HL-60 (cell line): ENCODE measurements at regions not wholly inside any gene's neighbourhood (a gene's known extent, or its start where the extent isn't known, plus 50 kb on each side); places are given as distances from the start of the nearest gene placed in this dataset.

Experiments
- DNase-seq, 2 experiments: peaks; one replicate each; pipeline ENCODE4 v3.0.0-alpha.2; 2010 to 2020; ENCODE audit warnings: low read depth in 1 of 2, low spot score in 1 of 2
- H3K27ac ChIP-seq: fragments of 250-450 bp; sonication (Bioruptor Pico); replicated peaks from 2 replicates; pipeline ENCODE4 v1.5.1; 2020; ENCODE audit warnings: mild to moderate bottlenecking, moderate library complexity
- H3K27me3 ChIP-seq: fragments of 250-450 bp; sonication (Bioruptor Pico); 2 replicates; pipeline ENCODE4 v1.5.1; 2021; ENCODE audit warnings: mild to moderate bottlenecking, moderate library complexity; ENCODE audit not compliant: insufficient read depth, poor library complexity, severe bottlenecking
- H3K4me3 ChIP-seq: replicated peaks from 2 replicates; pipeline ENCODE4 v1.5.1; 2011; ENCODE audit warnings: mild to moderate bottlenecking, control low read depth, low read length; ENCODE audit not compliant: insufficient read depth
- CTCF ChIP-seq: IDR thresholded peaks from one replicate; pipeline ENCODE4 v1.5.1; 2011; ENCODE audit warnings: low read length, control low read depth, inconsistent platforms; ENCODE audit not compliant: insufficient read depth
- GABPA ChIP-seq: IDR thresholded peaks from 2 replicates; pipeline ENCODE4 v1.6.1; 2012; ENCODE audit warnings: low read depth
- POLR2AphosphoS5 ChIP-seq: IDR thresholded peaks from 2 replicates; pipeline ENCODE4 v1.6.1; 2012; ENCODE audit warnings: low read depth
- REST ChIP-seq: IDR thresholded peaks from 2 replicates; pipeline ENCODE4 v1.6.1; 2012; ENCODE audit warnings: low read depth; ENCODE audit not compliant: insufficient replicate concordance
- SPI1 ChIP-seq: IDR thresholded peaks from 2 replicates; pipeline ENCODE4 v1.6.1; 2012; ENCODE audit warnings: low read depth, mild to moderate bottlenecking, borderline replicate concordance

- H3K27me3 ChIP-seq, result no peaks in the 10 kb centered on the region
- no peak overlapping the region for H3K27ac ChIP-seq
- H3K4me3 ChIP-seq, result no peak overlapping the region
- no peak for TF ChIP-seq CTCF
- no peak for DNase-seq
Measured at GRCh38 chr2:195472501-195473234, 184.4 kb upstream of the SLC39A10 start.

- TF ChIP-seq SPI1 (no peak), CTCF (no peak), REST (no peak), GABPA (no peak), POLR2AphosphoS5 (no peak)
- Histone ChIP-seq H3K4me3 (no peak overlapping the region), H3K27ac (no peak overlapping the region), H3K27me3 (no peaks in the 10 kb centered on the region)
- DNase-seq, result no peak
Measured at GRCh38 chr2:195471807-195472206, 185.2 kb upstream of the SLC39A10 start.

- TF ChIP-seq POLR2AphosphoS5 (no peak), GABPA (no peak), REST (no peak), CTCF (no peak), SPI1 (no peak)
- H3K27ac ChIP-seq, result no peak overlapping the region
- H3K27me3 ChIP-seq, result no peaks in the 10 kb centered on the region
- H3K4me3 ChIP-seq, result no peak overlapping the region
- no peak for DNase-seq
Measured at GRCh38 chr2:195471163-195471562, 185.9 kb upstream of the SLC39A10 start.

- TF ChIP-seq GABPA (no peak), SPI1 (no peak), CTCF (no peak), REST (no peak), POLR2AphosphoS5 (no peak)
- H3K27me3 ChIP-seq, result no peaks in the 10 kb centered on the region
- DNase-seq, result no peak
- no peak overlapping the region for H3K27ac ChIP-seq
- H3K4me3 ChIP-seq, result no peak overlapping the region
Measured at GRCh38 chr2:195470622-195471021, 186.4 kb upstream of the SLC39A10 start.
